SU-DHL-6 (cell line): ENCODE measurements at regions not wholly inside any gene's neighbourhood (a gene's known extent, or its start where the extent isn't known, plus 50 kb on each side); places are given as distances from the start of the nearest gene placed in this dataset.

ENCODE experiments used
- EZH2phosphoT487 ChIP-seq: fragments of 200-600 bp; sonication (generic), shearing (Covaris generic); conservative IDR thresholded peaks from 2 replicates; pipeline ENCODE4 v1.6.1; 2018; ENCODE audit warnings: mild to moderate bottlenecking, antibody characterized with exemption, low read length, moderate library complexity, mixed read lengths
- TF ChIP-seq, protein P1 (sequence below): fragments of 200-600 bp; sonication (generic); IDR thresholded peaks from one replicate; pipeline ENCODE4 v1.5.1; 2017; ENCODE audit warnings: antibody characterized with exemption, mild to moderate bottlenecking, low read length, moderate library complexity; ENCODE audit not compliant: insufficient read depth, poor library complexity, severe bottlenecking

DNA sequence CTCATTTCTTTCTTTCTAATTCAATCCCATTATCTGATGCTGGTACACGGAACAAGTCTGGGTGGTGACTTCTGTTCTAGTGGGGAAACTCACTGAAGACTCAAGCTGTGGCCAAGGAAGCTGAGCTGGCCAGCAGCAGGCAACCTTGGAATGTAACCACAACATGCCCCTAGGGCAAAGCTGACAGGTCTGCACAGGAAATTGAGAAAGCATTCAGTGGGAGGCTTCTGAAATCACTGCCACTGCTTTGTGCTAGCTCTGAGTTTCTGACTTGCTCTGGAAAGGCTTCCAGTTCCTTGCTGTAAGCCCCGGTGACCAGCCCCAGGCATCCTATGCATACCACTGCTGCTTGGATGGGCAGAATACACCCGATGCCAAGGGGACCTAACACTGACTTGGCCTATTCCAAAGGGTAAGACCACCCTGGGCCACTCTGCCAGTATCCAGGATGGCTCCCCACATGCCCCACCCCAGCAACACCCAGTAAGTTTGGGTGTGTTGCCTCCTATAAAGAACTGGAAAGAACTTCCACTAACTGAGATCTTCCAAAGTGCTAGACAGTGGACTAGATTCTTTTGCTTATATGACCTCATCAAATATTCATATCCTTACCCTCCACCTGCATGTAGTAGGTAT lies 84.5 kb upstream of the CDKN3 start:
- TF ChIP-seq, protein P1, sequence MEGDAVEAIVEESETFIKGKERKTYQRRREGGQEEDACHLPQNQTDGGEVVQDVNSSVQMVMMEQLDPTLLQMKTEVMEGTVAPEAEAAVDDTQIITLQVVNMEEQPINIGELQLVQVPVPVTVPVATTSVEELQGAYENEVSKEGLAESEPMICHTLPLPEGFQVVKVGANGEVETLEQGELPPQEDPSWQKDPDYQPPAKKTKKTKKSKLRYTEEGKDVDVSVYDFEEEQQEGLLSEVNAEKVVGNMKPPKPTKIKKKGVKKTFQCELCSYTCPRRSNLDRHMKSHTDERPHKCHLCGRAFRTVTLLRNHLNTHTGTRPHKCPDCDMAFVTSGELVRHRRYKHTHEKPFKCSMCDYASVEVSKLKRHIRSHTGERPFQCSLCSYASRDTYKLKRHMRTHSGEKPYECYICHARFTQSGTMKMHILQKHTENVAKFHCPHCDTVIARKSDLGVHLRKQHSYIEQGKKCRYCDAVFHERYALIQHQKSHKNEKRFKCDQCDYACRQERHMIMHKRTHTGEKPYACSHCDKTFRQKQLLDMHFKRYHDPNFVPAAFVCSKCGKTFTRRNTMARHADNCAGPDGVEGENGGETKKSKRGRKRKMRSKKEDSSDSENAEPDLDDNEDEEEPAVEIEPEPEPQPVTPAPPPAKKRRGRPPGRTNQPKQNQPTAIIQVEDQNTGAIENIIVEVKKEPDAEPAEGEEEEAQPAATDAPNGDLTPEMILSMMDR = no peak
- TF ChIP-seq EZH2phosphoT487 = no peak
